A673 (cell line): ENCODE measurements at regions not wholly inside any gene's neighbourhood (a gene's known extent, or its start where the extent isn't known, plus 50 kb on each side); places are given as distances from the start of the nearest gene placed in this dataset.

Experiments used
- CTCF ChIP-seq: fragments of 300-800, 200-600 bp; sonication (generic); conservative IDR thresholded peaks from 2 replicates; pipeline ENCODE4 v1.5.1; 2017; ENCODE audit warnings: low read depth, mild to moderate bottlenecking, antibody characterized with exemption, low read length, moderate library complexity, mixed read lengths
- EZH2 ChIP-seq: fragments of 200-600 bp; sonication (generic); IDR thresholded peaks from 2 replicates; pipeline ENCODE4 v1.6.1; 2017; ENCODE audit warnings: borderline replicate concordance, low read depth, mild to moderate bottlenecking, mixed read lengths, antibody characterized with exemption, low read length; ENCODE audit not compliant: poor library complexity, severe bottlenecking

- no peak for TF ChIP-seq CTCF
- TF ChIP-seq EZH2: no peak
Measured at GRCh38 chr1:185495898-185496297, 178.9 kb upstream of the IVNS1ABP start.
